ENCODE measurements at regions not wholly inside any gene's neighbourhood (a gene's known extent, or its start where the extent isn't known, plus 50 kb on each side); places are given as distances from the start of the nearest gene placed in this dataset.

DNA sequence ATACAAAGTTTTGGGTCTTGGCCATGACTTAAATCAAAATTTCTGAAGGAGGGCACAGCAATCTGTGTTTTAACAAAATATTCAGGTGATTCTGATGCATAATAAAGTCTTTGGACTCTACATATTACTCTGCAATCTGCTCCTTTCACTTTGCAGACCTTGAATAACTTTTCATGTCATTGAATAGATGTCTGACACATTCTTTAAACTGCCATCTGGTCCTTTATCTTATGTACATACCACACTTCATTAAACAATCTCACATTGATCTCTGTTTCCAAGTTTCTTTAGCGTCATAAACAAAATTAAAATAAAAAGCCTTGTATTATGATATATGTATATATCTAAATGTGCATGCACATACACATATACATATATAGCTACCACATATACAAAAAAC, 831.2 kb downstream of the MAFB start:
- TF ChIP-seq POLR2A (IDR thresholded peaks at IDR 0.05) (no peak), CTCF (IDR thresholded peaks at IDR 0.05) (no peak)

Data from body of pancreas (tissue), 4 donors.